ENCODE measurements at regions not wholly inside any gene's neighbourhood (a gene's known extent, or its start where the extent isn't known, plus 50 kb on each side); places are given as distances from the start of the nearest gene placed in this dataset.

GRCh38 chr17:68175416-68175815, 72.4 kb upstream of the AMZ2 start:
- H3K9me3 ChIP-seq (ENCODE audit: control insufficient read depth, insufficient read depth, low read length), result no peaks in the 10 kb centered on the region
- no peaks in the 10 kb centered on the region for H3K36me3 ChIP-seq (ENCODE audit: control insufficient read depth, insufficient read depth, low read length)

DNA sequence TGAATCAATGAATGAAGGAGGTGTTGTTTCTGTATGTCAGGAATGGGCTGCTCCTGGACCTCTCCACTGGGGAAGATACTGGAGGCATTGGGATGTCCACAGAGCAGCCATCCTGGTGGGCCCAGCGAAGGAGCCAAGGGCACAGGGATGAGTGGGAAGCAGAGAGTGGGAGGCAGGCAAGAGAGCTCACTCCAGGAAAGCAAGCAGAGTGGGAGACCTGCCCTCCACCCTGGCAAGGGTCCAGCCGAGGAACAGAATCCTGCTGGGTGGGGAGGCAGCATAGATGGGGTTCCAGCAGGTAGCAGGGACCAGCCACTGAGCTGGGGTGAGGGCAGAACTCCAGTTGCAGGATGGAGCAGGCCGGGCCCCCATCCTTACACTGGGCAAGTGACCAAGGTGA, 71.9 kb upstream of the AMZ2 start:
- no peaks in the 10 kb centered on the region for H3K9me3 ChIP-seq (ENCODE audit: control insufficient read depth, insufficient read depth, low read length)
- no peak overlapping the region for H3K4me3 ChIP-seq (ENCODE audit: low read depth, low read length)
- H3K36me3 ChIP-seq (ENCODE audit: control insufficient read depth, insufficient read depth, low read length), result no peaks in the 10 kb centered on the region
- peaks cover 10% of the 10 kb centered on the region for H3K27me3 ChIP-seq (ENCODE audit: control insufficient read depth, insufficient read depth, low read length)
- no peaks in the 10 kb centered on the region for H3K4me1 ChIP-seq (ENCODE audit: control insufficient read depth, insufficient read depth, low read length)
- no peak overlapping the region for H3K9ac ChIP-seq (ENCODE audit: low read depth, low read length)

More at GRCh38 chr17:68175416-68175815, 72.4 kb upstream of the AMZ2 start:
- Histone ChIP-seq H3K9ac (ENCODE audit: low read depth, low read length) (no peak overlapping the region), H3K27me3 (ENCODE audit: control insufficient read depth, insufficient read depth, low read length) (peaks cover 10% of the 10 kb centered on the region), H3K4me1 (ENCODE audit: control insufficient read depth, insufficient read depth, low read length) (no peaks in the 10 kb centered on the region), H3K4me3 (ENCODE audit: low read depth, low read length) (no peak overlapping the region)

- H3K4me3 ChIP-seq (ENCODE audit: low read depth, low read length), result no peak overlapping the region
- H3K27me3 ChIP-seq (ENCODE audit: control insufficient read depth, insufficient read depth, low read length), result peaks cover 10% of the 10 kb centered on the region
- H3K9me3 ChIP-seq (ENCODE audit: control insufficient read depth, insufficient read depth, low read length), result no peaks in the 10 kb centered on the region
- no peaks in the 10 kb centered on the region for H3K4me1 ChIP-seq (ENCODE audit: control insufficient read depth, insufficient read depth, low read length)
- H3K9ac ChIP-seq (ENCODE audit: low read depth, low read length), result no peak overlapping the region
- H3K36me3 ChIP-seq (ENCODE audit: control insufficient read depth, insufficient read depth, low read length), result no peaks in the 10 kb centered on the region
Observed at GRCh38 chr17:68176718-68177117, 71.1 kb upstream of the AMZ2 start.

- peaks cover 3% of the 10 kb centered on the region for H3K27me3 ChIP-seq (ENCODE audit: control insufficient read depth, insufficient read depth, low read length)
- H3K9me3 ChIP-seq (ENCODE audit: control insufficient read depth, insufficient read depth, low read length), result no peaks in the 10 kb centered on the region
- no peaks in the 10 kb centered on the region for H3K4me1 ChIP-seq (ENCODE audit: control insufficient read depth, insufficient read depth, low read length)
- H3K36me3 ChIP-seq (ENCODE audit: control insufficient read depth, insufficient read depth, low read length), result no peaks in the 10 kb centered on the region
- H3K9ac ChIP-seq (ENCODE audit: low read depth, low read length), result no peak overlapping the region
- H3K4me3 ChIP-seq (ENCODE audit: low read depth, low read length), result no peak overlapping the region
Observed at GRCh38 chr17:68178831-68179230, 69.0 kb upstream of the AMZ2 start.

DNA sequence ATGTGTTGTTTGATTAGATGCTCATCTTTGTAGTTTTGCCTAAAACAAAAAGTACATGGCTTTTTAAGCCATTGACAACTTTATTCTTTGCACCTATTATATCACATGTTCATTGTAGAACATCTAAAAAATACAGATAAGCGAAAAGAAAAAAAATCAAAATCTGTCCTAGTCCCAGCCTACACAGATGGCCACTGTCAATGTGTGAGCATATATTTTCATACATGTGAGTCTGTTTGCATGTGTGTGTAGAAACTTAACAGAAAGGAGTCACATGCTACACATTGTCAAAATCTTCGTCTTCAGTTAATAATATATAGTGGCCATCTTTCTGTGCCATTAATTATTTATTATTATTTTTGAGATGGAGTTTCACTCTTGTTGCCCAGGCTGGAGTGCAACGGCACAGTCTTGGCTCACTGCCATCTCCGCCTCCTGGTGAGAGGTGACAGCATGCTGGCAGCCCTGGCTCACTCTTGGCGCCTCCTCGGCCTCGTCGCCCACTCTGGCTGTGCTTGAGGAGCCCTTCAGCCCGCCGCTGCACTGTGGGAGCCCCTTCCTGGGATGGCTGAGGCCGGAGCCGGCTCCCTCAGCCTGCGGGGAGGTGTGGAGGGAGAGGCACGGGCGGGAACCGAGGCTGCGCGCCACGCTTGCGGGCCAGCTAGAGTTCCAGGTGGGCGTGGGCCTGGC, 68.5 kb upstream of the AMZ2 start:
- no peaks in the 10 kb centered on the region for H3K4me1 ChIP-seq (ENCODE audit: control insufficient read depth, insufficient read depth, low read length)
- no peaks in the 10 kb centered on the region for H3K9me3 ChIP-seq (ENCODE audit: control insufficient read depth, insufficient read depth, low read length)
- no peak overlapping the region for H3K9ac ChIP-seq (ENCODE audit: low read depth, low read length)
- H3K36me3 ChIP-seq (ENCODE audit: control insufficient read depth, insufficient read depth, low read length), result no peaks in the 10 kb centered on the region
- no peak overlapping the region for H3K4me3 ChIP-seq (ENCODE audit: low read depth, low read length)
- H3K27me3 ChIP-seq (ENCODE audit: control insufficient read depth, insufficient read depth, low read length), result no peaks in the 10 kb centered on the region

DNA sequence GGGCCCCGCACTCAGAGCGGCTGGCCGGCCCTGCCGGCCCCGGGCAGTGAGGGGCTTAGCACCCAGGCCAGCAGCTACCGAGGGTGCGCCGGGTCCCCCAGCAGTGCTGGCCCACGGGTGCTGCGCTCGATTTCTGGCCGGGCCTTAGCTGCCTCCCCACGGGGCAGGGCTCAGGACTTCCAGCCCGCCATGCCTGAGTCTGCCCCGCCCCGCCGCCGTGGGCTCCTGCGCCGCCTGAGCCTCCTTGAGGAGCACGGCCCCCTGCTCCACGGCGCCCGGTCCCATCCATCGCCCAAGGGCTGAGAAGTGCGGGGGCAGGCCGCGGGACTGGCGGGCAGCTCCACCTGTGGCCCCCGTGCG, 67.9 kb upstream of the AMZ2 start:
- Histone ChIP-seq H3K4me1 (ENCODE audit: control insufficient read depth, insufficient read depth, low read length) (no peaks in the 10 kb centered on the region), H3K36me3 (ENCODE audit: control insufficient read depth, insufficient read depth, low read length) (no peaks in the 10 kb centered on the region), H3K9ac (ENCODE audit: low read depth, low read length) (no peak overlapping the region)

DNA sequence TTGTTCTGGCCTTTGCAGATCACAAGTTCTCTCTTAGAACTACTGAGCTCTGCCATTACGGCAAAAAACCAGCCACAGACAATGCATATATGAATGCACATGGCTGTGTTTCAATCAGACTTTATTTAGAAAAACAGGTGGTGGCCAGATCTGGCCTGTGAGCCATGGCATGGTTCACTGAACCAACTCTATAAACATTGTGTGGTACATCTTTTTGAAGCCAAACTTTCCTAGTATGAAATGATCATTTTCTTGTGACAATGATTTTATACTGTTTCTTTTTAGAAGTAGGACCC, 65.9 kb upstream of the AMZ2 start:
- Histone ChIP-seq H3K4me3 (ENCODE audit: low read depth, low read length) (no peak overlapping the region), H3K4me1 (ENCODE audit: control insufficient read depth, insufficient read depth, low read length) (no peaks in the 10 kb centered on the region), H3K27me3 (ENCODE audit: control insufficient read depth, insufficient read depth, low read length) (no peaks in the 10 kb centered on the region), H3K9me3 (ENCODE audit: control insufficient read depth, insufficient read depth, low read length) (no peaks in the 10 kb centered on the region), H3K9ac (ENCODE audit: low read depth, low read length) (no peak overlapping the region), H3K36me3 (ENCODE audit: control insufficient read depth, insufficient read depth, low read length) (no peaks in the 10 kb centered on the region)

More for the DNA sequence above, 67.9 kb upstream of the AMZ2 start:
- Histone ChIP-seq H3K27me3 (ENCODE audit: control insufficient read depth, insufficient read depth, low read length) (no peaks in the 10 kb centered on the region), H3K9me3 (ENCODE audit: control insufficient read depth, insufficient read depth, low read length) (no peaks in the 10 kb centered on the region), H3K4me3 (ENCODE audit: low read depth, low read length) (no peak overlapping the region)

DNA sequence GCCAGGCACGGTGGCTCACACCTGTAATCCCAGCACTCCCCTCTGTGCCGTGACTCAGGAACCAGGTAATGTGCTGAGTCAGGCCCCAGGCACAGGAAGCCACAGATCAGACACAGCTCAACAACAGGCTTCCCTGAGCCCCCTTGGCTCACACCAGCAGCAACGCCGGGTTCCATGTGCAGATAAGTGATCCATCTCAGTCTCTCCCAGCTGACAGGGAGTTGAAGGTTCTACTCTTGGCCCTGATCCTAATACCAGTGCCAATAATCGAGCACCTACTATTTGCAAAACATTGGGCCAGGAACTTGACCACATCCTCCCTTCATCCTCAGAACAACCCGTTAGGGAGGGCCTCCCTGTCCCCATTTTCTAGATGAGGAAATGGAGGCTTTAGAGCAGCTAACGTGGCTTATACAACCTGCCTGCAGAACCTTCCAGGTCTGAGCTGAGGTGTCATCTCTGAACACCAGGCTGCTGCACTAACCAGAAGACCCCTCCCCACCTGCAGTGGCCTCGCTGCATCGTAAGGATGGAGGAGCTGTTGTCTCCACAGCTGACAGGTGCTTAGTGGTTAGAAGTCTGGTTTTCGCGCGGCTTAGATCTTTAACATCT, 64.8 kb upstream of the AMZ2 start:
- Histone ChIP-seq H3K36me3 (ENCODE audit: control insufficient read depth, insufficient read depth, low read length) (no peaks in the 10 kb centered on the region), H3K27me3 (ENCODE audit: control insufficient read depth, insufficient read depth, low read length) (no peaks in the 10 kb centered on the region), H3K4me3 (ENCODE audit: low read depth, low read length) (no peak overlapping the region), H3K9ac (ENCODE audit: low read depth, low read length) (no peak overlapping the region), H3K9me3 (ENCODE audit: control insufficient read depth, insufficient read depth, low read length) (no peaks in the 10 kb centered on the region), H3K4me1 (ENCODE audit: control insufficient read depth, insufficient read depth, low read length) (no peaks in the 10 kb centered on the region)

DNA sequence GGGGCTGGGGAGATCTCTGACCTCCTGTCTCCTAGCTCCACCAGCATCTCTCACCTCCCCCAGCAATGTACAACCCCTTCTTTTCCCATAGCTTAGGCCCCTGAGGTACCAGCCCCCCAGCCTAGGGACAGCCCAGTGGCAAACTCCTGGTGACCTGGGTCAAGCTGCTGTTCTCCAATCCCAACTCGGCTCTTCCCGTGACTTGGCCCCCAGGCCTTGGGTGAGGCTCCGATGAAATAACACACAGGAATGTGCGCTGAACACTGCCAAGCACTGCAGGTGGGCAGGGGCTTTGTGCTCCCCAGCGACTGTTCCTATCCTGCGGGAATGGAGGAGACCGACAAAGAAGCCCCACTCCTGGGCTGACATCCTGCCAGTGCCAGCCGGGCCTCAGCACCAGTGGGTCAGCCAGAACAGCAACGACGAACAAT, 63.7 kb upstream of the AMZ2 start:
- Histone ChIP-seq H3K9ac (ENCODE audit: low read depth, low read length) (no peak overlapping the region), H3K4me3 (ENCODE audit: low read depth, low read length) (no peak overlapping the region), H3K27me3 (ENCODE audit: control insufficient read depth, insufficient read depth, low read length) (no peaks in the 10 kb centered on the region), H3K36me3 (ENCODE audit: control insufficient read depth, insufficient read depth, low read length) (no peaks in the 10 kb centered on the region), H3K9me3 (ENCODE audit: control insufficient read depth, insufficient read depth, low read length) (no peaks in the 10 kb centered on the region), H3K4me1 (ENCODE audit: control insufficient read depth, insufficient read depth, low read length) (no peaks in the 10 kb centered on the region)

DNA sequence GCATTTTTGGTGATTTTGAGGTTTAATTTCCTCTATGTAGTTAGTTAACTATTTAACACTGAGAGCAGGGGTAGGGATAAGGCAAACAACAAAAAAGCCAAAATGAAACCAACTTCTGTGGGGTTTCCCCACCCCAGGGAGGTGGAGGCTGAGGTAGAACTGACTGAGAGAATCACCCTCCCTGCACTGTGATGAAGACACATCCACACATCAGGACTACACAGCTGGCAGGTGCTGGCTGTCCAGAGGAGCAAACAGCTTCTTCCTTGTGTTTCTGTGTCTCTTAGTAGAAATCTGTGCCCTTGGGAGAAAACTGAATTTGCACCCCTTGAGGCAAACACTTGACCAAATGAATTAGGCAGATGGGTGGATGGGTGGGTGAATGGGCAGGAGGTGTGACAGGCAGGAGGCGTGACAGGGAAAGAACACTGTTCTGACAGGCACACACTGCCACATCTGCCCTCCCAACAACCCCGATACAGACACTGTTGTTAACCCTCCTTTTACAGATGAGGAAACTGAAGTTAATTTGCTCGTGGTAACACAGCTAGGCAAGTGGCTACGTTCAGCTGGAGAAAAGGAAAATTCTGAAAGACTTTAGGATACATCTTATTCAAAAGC, 62.9 kb upstream of the AMZ2 start:
- Histone ChIP-seq H3K36me3 (ENCODE audit: control insufficient read depth, insufficient read depth, low read length) (no peaks in the 10 kb centered on the region), H3K9ac (ENCODE audit: low read depth, low read length) (no peak overlapping the region), H3K9me3 (ENCODE audit: control insufficient read depth, insufficient read depth, low read length) (no peaks in the 10 kb centered on the region), H3K4me1 (ENCODE audit: control insufficient read depth, insufficient read depth, low read length) (no peaks in the 10 kb centered on the region), H3K27me3 (ENCODE audit: control insufficient read depth, insufficient read depth, low read length) (peaks cover 4% of the 10 kb centered on the region), H3K4me3 (ENCODE audit: low read depth, low read length) (no peak overlapping the region)

DNA sequence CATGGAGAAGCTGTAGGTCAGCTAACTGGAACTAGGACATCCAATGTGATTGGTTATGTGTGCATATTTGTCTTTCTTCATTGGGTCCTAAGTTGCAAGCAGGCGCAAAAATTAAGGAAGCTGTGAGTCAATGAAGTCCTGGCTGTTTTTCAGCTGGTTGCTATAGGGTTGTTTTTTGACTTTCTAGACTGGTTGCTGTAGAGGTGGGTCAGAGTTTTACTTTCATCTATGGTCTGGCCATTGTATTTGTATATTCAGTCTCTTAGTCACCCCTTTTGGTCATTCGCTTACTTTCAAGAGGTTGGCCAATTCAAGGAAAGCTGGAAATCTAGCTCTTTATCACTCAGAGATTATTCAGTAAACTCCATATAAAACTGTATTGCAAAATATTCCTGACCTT, 62.0 kb upstream of the AMZ2 start:
- H3K9ac ChIP-seq (ENCODE audit: low read depth, low read length), result no peak overlapping the region
- H3K9me3 ChIP-seq (ENCODE audit: control insufficient read depth, insufficient read depth, low read length), result no peaks in the 10 kb centered on the region
- H3K27me3 ChIP-seq (ENCODE audit: control insufficient read depth, insufficient read depth, low read length), result peaks cover 6% of the 10 kb centered on the region
- no peak overlapping the region for H3K4me3 ChIP-seq (ENCODE audit: low read depth, low read length)
- no peaks in the 10 kb centered on the region for H3K36me3 ChIP-seq (ENCODE audit: control insufficient read depth, insufficient read depth, low read length)
- no peaks in the 10 kb centered on the region for H3K4me1 ChIP-seq (ENCODE audit: control insufficient read depth, insufficient read depth, low read length)

DNA sequence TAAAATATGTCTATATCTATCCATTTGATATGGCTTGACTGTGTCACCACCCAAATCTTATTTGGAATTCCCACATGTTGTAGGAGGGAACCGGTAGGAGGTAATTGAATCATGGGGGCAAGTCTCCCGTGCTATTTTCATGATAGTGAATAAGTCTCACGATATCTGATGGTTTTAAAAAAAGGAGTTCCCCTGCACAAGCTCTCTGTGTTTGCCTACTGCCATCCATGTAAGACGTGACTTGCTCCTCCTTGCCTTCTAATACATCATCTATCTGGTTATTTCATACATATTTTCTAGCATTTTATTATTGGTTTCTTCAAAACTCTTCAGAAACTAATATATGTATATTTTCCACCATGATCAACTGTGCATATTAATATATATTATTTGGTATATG, 57.3 kb upstream of the AMZ2 start:
- no peaks in the 10 kb centered on the region for H3K9me3 ChIP-seq (ENCODE audit: control insufficient read depth, insufficient read depth, low read length)

More for the DNA sequence above, 57.3 kb upstream of the AMZ2 start:
- Histone ChIP-seq H3K4me3 (ENCODE audit: low read depth, low read length) (no peak overlapping the region), H3K27me3 (ENCODE audit: control insufficient read depth, insufficient read depth, low read length) (peaks cover 26% of the 10 kb centered on the region), H3K9ac (ENCODE audit: low read depth, low read length) (no peak overlapping the region), H3K36me3 (ENCODE audit: control insufficient read depth, insufficient read depth, low read length) (no peaks in the 10 kb centered on the region), H3K4me1 (ENCODE audit: control insufficient read depth, insufficient read depth, low read length) (no peaks in the 10 kb centered on the region)
